ENCODE measurements at regions not wholly inside any gene's neighbourhood (a gene's known extent, or its start where the extent isn't known, plus 50 kb on each side); places are given as distances from the start of the nearest gene placed in this dataset.

- no peak overlapping the region for H3K4me3 ChIP-seq (ENCODE audit: low read depth, low read length)
- no peak for DNase-seq (ENCODE audit: low read depth)
- no peak for TF ChIP-seq CTCF (IDR thresholded peaks at IDR 0.05; ENCODE audit: insufficient read depth, low read length)
These were observed 266.8 kb downstream of the MYCN start for GRCh38 chr2:16207151-16207550.

- TF ChIP-seq CTCF (IDR thresholded peaks at IDR 0.05; ENCODE audit: insufficient read depth, low read length) = no peak
- H3K4me3 ChIP-seq (ENCODE audit: low read depth, low read length) = no peak overlapping the region
- DNase-seq (ENCODE audit: low read depth) = no peak
These were observed 266.0 kb downstream of the MYCN start for GRCh38 chr2:16206191-16206944.

GRCh38 chr2:16205631-16206030 is 265.3 kb downstream of the MYCN start:
- TF ChIP-seq CTCF (IDR thresholded peaks at IDR 0.05; ENCODE audit: insufficient read depth, low read length) = no peak

GRCh38 chr2:16204886-16205620 is 264.7 kb downstream of the MYCN start:
- no peak for DNase-seq (ENCODE audit: low read depth)
- TF ChIP-seq CTCF (IDR thresholded peaks at IDR 0.05; ENCODE audit: insufficient read depth, low read length) = no peak
- H3K4me3 ChIP-seq (ENCODE audit: low read depth, low read length) = no peak overlapping the region

More at GRCh38 chr2:16205631-16206030, 265.3 kb downstream of the MYCN start:
- no peak overlapping the region for H3K4me3 ChIP-seq (ENCODE audit: low read depth, low read length)
- no peak for DNase-seq (ENCODE audit: low read depth)

GRCh38 chr2:16204251-16204650 is 263.9 kb downstream of the MYCN start:
- no peak overlapping the region for H3K4me3 ChIP-seq (ENCODE audit: low read depth, low read length)
- DNase-seq (ENCODE audit: low read depth) = no peak
- TF ChIP-seq CTCF (IDR thresholded peaks at IDR 0.05; ENCODE audit: insufficient read depth, low read length) = no peak

- TF ChIP-seq CTCF (IDR thresholded peaks at IDR 0.05; ENCODE audit: insufficient read depth, low read length) = no peak
- no peak overlapping the region for H3K4me3 ChIP-seq (ENCODE audit: low read depth, low read length)
- no peak for DNase-seq (ENCODE audit: low read depth)
These were observed 263.3 kb downstream of the MYCN start for GRCh38 chr2:16203691-16204090.

Measured in fibroblast of the aortic adventitia (primary cell).